PC-9 (cell line): ENCODE measurements at regions not wholly inside any gene's neighbourhood (a gene's known extent, or its start where the extent isn't known, plus 50 kb on each side); places are given as distances from the start of the nearest gene placed in this dataset.
A peak's percentile ranks its signal among the peaks of the same experiment; 100 is the strongest.

Experiments used
- BruUV-seq: library from RNA; stranded (reverse); fragments of 400-500 nt; replicated peaks from 2 replicates; lab custom pipeline; 2021; lab: Mats Ljungman, UMichigan
- CTCF ChIA-PET: fragments of 300-600 bp; sonication (Branson Sonifier 250); formaldehyde crosslinking; loops from one replicate; lab custom pipeline; 2022; ENCODE audit warnings: antibody characterized with exemption; lab: Charles Lee
- POLR2A ChIA-PET: fragments of 300-600 bp; sonication (Branson Sonifier 250); formaldehyde crosslinking; loops from one replicate; lab custom pipeline; 2022; ENCODE audit warnings: antibody characterized with exemption; ENCODE audit not compliant: unreplicated experiment; lab: Charles Lee
- DNase-seq, 2 experiments: peaks; one replicate each; pipeline versions ENCODE4 v3.0.0 to v3.0.0-alpha.2; 2015 to 2022; ENCODE audit warnings: mixed read lengths in 1 of 2
- H2AFZ ChIP-seq: fragments of 200-600 bp; sonication (generic); 2 replicates; pipeline ENCODE4 v1.8.1; 2017; ENCODE audit warnings: antibody characterized with exemption
- H3F3A ChIP-seq: fragments of 200-600 bp; sonication (generic); 2 replicates; pipeline ENCODE4 v1.8.1; 2017; ENCODE audit warnings: antibody characterized with exemption, mild to moderate bottlenecking, low read depth; ENCODE audit not compliant: insufficient read depth
- H3K27ac ChIP-seq: fragments of 200-600 bp; sonication (generic); 2 replicates; pipeline ENCODE4 v1.6.1; 2016; ENCODE audit warnings: mixed run types
- H3K27me3 ChIP-seq: fragments of 200-600 bp; sonication (generic); 2 replicates; pipeline ENCODE4 v1.6.1; 2016; ENCODE audit warnings: low read depth, mixed run types; ENCODE audit not compliant: insufficient read depth
- H3K36me3 ChIP-seq: fragments of 200-600 bp; sonication (generic); 2 replicates; pipeline ENCODE4 v1.6.1; 2016; ENCODE audit warnings: low read depth, mixed run types
- H3K4me1 ChIP-seq: fragments of 200-600 bp; sonication (generic); replicated peaks from 2 replicates; pipeline ENCODE4 v1.6.1; 2016; ENCODE audit warnings: mixed run types; ENCODE audit not compliant: insufficient read depth
- H3K4me2 ChIP-seq: fragments of 200-600 bp; sonication (generic); 2 replicates; pipeline ENCODE4 v1.6.1; 2017; ENCODE audit warnings: mixed run types
- H3K4me3 ChIP-seq: fragments of 200-600 bp; sonication (generic); 2 replicates; pipeline ENCODE4 v1.6.1; 2016; ENCODE audit warnings: mixed run types
- H3K79me2 ChIP-seq: fragments of 200-600 bp; sonication (generic); 2 replicates; pipeline ENCODE4 v1.6.1; 2017; ENCODE audit warnings: low read depth, mixed run types
- H3K9me2 ChIP-seq: fragments of 200-600 bp; sonication (generic); 2 replicates; pipeline ENCODE4 v1.8.1; 2017; ENCODE audit warnings: mild to moderate bottlenecking; ENCODE audit not compliant: insufficient read depth
- H3K9me3 ChIP-seq: fragments of 200-600 bp; sonication (generic); 2 replicates; pipeline ENCODE4 v1.8.1; 2016; ENCODE audit warnings: low read depth; ENCODE audit not compliant: insufficient read depth
- H4K20me1 ChIP-seq: fragments of 200-600 bp; sonication (generic); 2 replicates; pipeline ENCODE4 v1.8.1; 2017; ENCODE audit not compliant: insufficient read depth
- EZH2 ChIP-seq: fragments of 200-600 bp; sonication (generic); IDR thresholded peaks from 2 replicates; pipeline ENCODE4 v1.8.0; 2017; ENCODE audit warnings: antibody characterized with exemption, low read depth
- intact Hi-C: fragments of 100-400 bp; cut with micrococcal nuclease; formaldehyde crosslinking; loops from one replicate; pipeline ENCODE4 v1.10.0; 2022; ENCODE audit not compliant: unreplicated experiment
- TF ChIP-seq, protein P1 (sequence below): fragments of 200-600 bp; sonication (generic); conservative IDR thresholded peaks from 2 replicates; pipeline ENCODE4 v1.6.1; 2017; ENCODE audit warnings: mixed run types, antibody characterized with exemption, mild to moderate bottlenecking, moderate library complexity

DNA sequence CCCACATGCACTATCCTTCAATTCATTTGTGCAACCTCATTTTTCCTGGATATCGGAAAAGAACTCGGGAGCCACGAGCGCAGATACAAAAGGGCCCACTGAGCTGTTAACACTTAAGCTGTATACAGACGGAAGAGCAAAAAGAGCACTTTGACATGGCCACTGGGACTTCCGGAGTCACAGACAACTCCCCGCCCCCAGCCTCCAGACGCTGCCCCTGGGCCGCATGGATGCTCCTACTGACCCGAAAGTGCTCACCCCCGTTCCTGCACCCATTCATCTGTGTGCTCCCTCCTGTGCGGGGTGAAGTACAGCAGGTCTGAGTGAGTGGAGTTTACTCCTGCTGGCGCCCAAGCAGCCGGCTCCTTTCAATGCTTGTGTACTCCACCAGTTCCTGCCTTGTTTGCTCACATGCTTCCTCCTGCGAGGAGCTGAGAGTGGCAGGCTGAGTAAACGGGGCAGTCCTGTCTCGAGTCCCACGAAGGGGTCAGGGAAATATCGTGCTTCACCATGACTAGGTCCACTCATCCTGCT lies 901.0 kb upstream of the CTNND2 start:
- TF ChIP-seq, protein P1, sequence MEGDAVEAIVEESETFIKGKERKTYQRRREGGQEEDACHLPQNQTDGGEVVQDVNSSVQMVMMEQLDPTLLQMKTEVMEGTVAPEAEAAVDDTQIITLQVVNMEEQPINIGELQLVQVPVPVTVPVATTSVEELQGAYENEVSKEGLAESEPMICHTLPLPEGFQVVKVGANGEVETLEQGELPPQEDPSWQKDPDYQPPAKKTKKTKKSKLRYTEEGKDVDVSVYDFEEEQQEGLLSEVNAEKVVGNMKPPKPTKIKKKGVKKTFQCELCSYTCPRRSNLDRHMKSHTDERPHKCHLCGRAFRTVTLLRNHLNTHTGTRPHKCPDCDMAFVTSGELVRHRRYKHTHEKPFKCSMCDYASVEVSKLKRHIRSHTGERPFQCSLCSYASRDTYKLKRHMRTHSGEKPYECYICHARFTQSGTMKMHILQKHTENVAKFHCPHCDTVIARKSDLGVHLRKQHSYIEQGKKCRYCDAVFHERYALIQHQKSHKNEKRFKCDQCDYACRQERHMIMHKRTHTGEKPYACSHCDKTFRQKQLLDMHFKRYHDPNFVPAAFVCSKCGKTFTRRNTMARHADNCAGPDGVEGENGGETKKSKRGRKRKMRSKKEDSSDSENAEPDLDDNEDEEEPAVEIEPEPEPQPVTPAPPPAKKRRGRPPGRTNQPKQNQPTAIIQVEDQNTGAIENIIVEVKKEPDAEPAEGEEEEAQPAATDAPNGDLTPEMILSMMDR: no peak
- TF ChIP-seq EZH2: no peak
- no peak overlapping the region for H3K4me3 ChIP-seq

DNA sequence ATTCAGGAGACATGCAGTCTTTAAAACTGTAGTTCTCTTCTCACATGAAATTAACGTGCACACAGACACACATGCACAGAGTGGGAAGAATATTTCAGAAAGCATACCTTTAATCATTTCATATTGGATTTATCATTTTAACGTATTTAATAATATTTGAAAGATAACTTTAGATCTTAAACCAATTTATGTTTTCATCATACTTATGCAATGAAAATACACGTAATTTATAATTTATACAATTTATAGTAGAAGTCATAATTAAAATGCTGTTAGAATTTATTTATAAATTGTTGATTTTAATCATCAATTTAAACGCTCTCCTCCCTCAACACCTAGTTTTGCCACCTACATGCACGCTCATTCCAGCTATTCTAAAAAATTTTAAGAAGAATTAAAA lies 894.9 kb upstream of the CTNND2 start:
- POLR2A ChIA-PET: no interaction called here
- H3F3A ChIP-seq: no peaks in the 10 kb centered on the region

More for the DNA sequence above, 901.0 kb upstream of the CTNND2 start:
- H3K27me3 ChIP-seq: no peaks in the 10 kb centered on the region
- H3K27ac ChIP-seq: no peak overlapping the region
- H3K9me3 ChIP-seq: no peaks in the 10 kb centered on the region
- no peaks in the 10 kb centered on the region for H3F3A ChIP-seq
- peak in 1 of 2 experiments; percentile 11 for DNase-seq
- H2AFZ ChIP-seq: no peak overlapping the region
- intact Hi-C loops: no loop called here
- POLR2A ChIA-PET: no interaction called here
- H3K4me2 ChIP-seq: no peak overlapping the region
- CTCF ChIA-PET: no interaction called here
- H3K79me2 ChIP-seq: no peaks in the 10 kb centered on the region
- H3K9me2 ChIP-seq: peaks cover 7% of the 10 kb centered on the region; the same call in 1 of the 2 replicates
- no peaks in the 10 kb centered on the region for H3K4me1 ChIP-seq
- no peaks in the 10 kb centered on the region for H4K20me1 ChIP-seq
- no TSS peak for BruUV-seq
- H3K36me3 ChIP-seq: no peaks in the 10 kb centered on the region

GRCh38 chr5:12795333-12795663 lies 891.1 kb upstream of the CTNND2 start:
- Histone ChIP-seq H3F3A (no peaks in the 10 kb centered on the region), H3K9me3 (0 out of 2 replicates have a peak, but pooled peaks cover 6% of the 10 kb centered on the region), H3K4me1 (no peaks in the 10 kb centered on the region), H3K4me2 (no peak overlapping the region), H3K36me3 (no peaks in the 10 kb centered on the region), H3K9me2 (no peaks in the 10 kb centered on the region), H3K27me3 (no peaks in the 10 kb centered on the region), H4K20me1 (no peaks in the 10 kb centered on the region), H3K79me2 (no peaks in the 10 kb centered on the region), H2AFZ (no peak overlapping the region), H3K27ac (no peak overlapping the region), H3K4me3 (no peak overlapping the region)
- DNase-seq: no peak
- no peak for TF ChIP-seq EZH2
- TF ChIP-seq, protein P1: no peak
- POLR2A ChIA-PET: no interaction called here
- no TSS peak for BruUV-seq
- CTCF ChIA-PET: no interaction called here
- intact Hi-C loops: no loop called here

More for the DNA sequence above, 894.9 kb upstream of the CTNND2 start:
- Histone ChIP-seq H3K4me2 (no peak overlapping the region), H3K9me3 (0 out of 2 replicates have a peak, but pooled peaks cover 6% of the 10 kb centered on the region), H3K4me3 (no peak overlapping the region), H3K4me1 (no peaks in the 10 kb centered on the region), H3K27ac (no peak overlapping the region), H3K36me3 (no peaks in the 10 kb centered on the region), H3K27me3 (no peaks in the 10 kb centered on the region), H4K20me1 (no peaks in the 10 kb centered on the region), H3K9me2 (no peaks in the 10 kb centered on the region), H3K79me2 (no peaks in the 10 kb centered on the region), H2AFZ (no peak overlapping the region)
- DNase-seq: no peak
- TF ChIP-seq EZH2: no peak
- TF ChIP-seq, protein P1: no peak
- BruUV-seq: no TSS peak
- intact Hi-C loops: no loop called here
- CTCF ChIA-PET: no interaction called here
